OCI-LY3 (cell line): ENCODE measurements at regions not wholly inside any gene's neighbourhood (a gene's known extent, or its start where the extent isn't known, plus 50 kb on each side); places are given as distances from the start of the nearest gene placed in this dataset.

Experiments
- H2AFZ ChIP-seq: fragments of 200-600, 300-600 bp; shearing (Covaris generic); 2 replicates; pipeline ENCODE4 v1.6.0; 2014; ENCODE audit warnings: antibody characterized with exemption, low read depth, low read length
- H3K27ac ChIP-seq: fragments of 200-600, 300-600 bp; sonication (generic); 2 replicates; pipeline ENCODE4 v1.5.1; 2014; ENCODE audit warnings: mild to moderate bottlenecking, low read length, moderate library complexity, mixed read lengths
- H3K27me3 ChIP-seq: fragments of 200-600, 300-600 bp; sonication (generic); 2 replicates; pipeline ENCODE4 v1.6.1; 2014; ENCODE audit warnings: low read depth, low read length, mixed read lengths
- H3K36me3 ChIP-seq: fragments of 200-600, 300-600 bp; sonication (generic); replicated peaks from 2 replicates; pipeline ENCODE3; 2014; ENCODE audit warnings: low read depth, low read length, mixed read lengths
- H3K4me1 ChIP-seq: fragments of 300-600, 200-600 bp; sonication (generic); 2 replicates; pipeline ENCODE4 v1.6.1; 2014; ENCODE audit warnings: low read length, mixed read lengths
- H3K4me2 ChIP-seq: fragments of 200-600, 300-600 bp; sonication (generic); 2 replicates; pipeline ENCODE4 v1.6.1; 2014; ENCODE audit warnings: low read length, mixed read lengths
- H3K4me3 ChIP-seq: fragments of 300-600, 200-600 bp; sonication (generic); 2 replicates; pipeline ENCODE4 v1.5.1; 2014; ENCODE audit warnings: antibody characterized with exemption, mild to moderate bottlenecking, low read length, moderate library complexity
- H3K79me2 ChIP-seq: fragments of 300-600, 200-600 bp; shearing (Covaris generic); 2 replicates; pipeline ENCODE4 v1.6.1; 2014; ENCODE audit warnings: mild to moderate bottlenecking, low read length, mixed read lengths
- H3K9ac ChIP-seq: fragments of 300-600, 200-600 bp; shearing (Covaris generic); 2 replicates; pipeline ENCODE4 v1.6.0; 2014; ENCODE audit warnings: mild to moderate bottlenecking, low read length, moderate library complexity
- H3K9me3 ChIP-seq: fragments of 200-600, 300-600 bp; shearing (Covaris generic); 2 replicates; pipeline ENCODE4 v1.6.1; 2014; ENCODE audit warnings: low read length, mixed read lengths; ENCODE audit not compliant: insufficient read depth
- H4K20me1 ChIP-seq: fragments of 200-600, 300-600 bp; sonication (generic); 2 replicates; pipeline ENCODE4 v1.6.1; 2016; ENCODE audit warnings: low read length, mixed read lengths; ENCODE audit not compliant: insufficient read depth
- CTCF ChIP-seq: fragments of 200-600, 300-600 bp; sonication (generic); IDR thresholded peaks from 2 replicates; pipeline ENCODE4 v1.5.1; 2014; ENCODE audit warnings: antibody characterized with exemption, low read length, low read depth
- EZH2phosphoT487 ChIP-seq: fragments of 200-600 bp; shearing (Covaris generic); IDR thresholded peaks from 2 replicates; pipeline ENCODE4 v1.6.1; 2018; ENCODE audit warnings: antibody characterized with exemption, mixed run types, low read depth

- Histone ChIP-seq H3K4me2 (peak overlapping the region; percentile 57), H3K27ac (peak overlapping the region; percentile 42; the same call in 1 of the 2 replicates), H3K27me3 (no peaks in the 10 kb centered on the region), H2AFZ (no peak overlapping the region), H4K20me1 (no peaks in the 10 kb centered on the region), H3K4me1 (peaks cover 78% of the 10 kb centered on the region), H3K79me2 (peaks cover 11% of the 10 kb centered on the region; the same call in 1 of the 2 replicates), H3K4me3 (0 out of 2 replicates have a peak overlapping the region, but pooled peaks have one; percentile 24), H3K9ac (no peak overlapping the region), H3K36me3 (peaks cover 11% of the 10 kb centered on the region), H3K9me3 (no peaks in the 10 kb centered on the region)
- TF ChIP-seq EZH2phosphoT487 (no peak), CTCF (no peak)
These were observed 465.6 kb upstream of the ADGRL4 start for GRCh38 chr1:79472067-79472656.

GRCh38 chr1:79469139-79469538, 462.6 kb upstream of the ADGRL4 start:
- Histone ChIP-seq H3K79me2 (peaks cover 12% of the 10 kb centered on the region; the same call in 1 of the 2 replicates), H3K36me3 (peaks cover 31% of the 10 kb centered on the region), H3K9ac (peak overlapping the region; percentile 55), H3K4me3 (peak overlapping the region; percentile 86), H3K9me3 (peaks cover 6% of the 10 kb centered on the region; the same call in 1 of the 2 replicates), H3K27ac (peak overlapping the region; percentile 98), H3K4me1 (peaks cover 62% of the 10 kb centered on the region), H3K27me3 (no peaks in the 10 kb centered on the region), H2AFZ (no peak overlapping the region), H4K20me1 (no peaks in the 10 kb centered on the region), H3K4me2 (peak overlapping the region; percentile 100)
- no peak for TF ChIP-seq CTCF
- TF ChIP-seq EZH2phosphoT487 = no peak

- H3K36me3 ChIP-seq = peaks cover 47% of the 10 kb centered on the region
- peak overlapping the region; percentile 51 for H3K4me3 ChIP-seq
- no peaks in the 10 kb centered on the region for H3K79me2 ChIP-seq
- peak overlapping the region; percentile 82 for H3K9ac ChIP-seq
- TF ChIP-seq CTCF (no peak), EZH2phosphoT487 (no peak)
- no peak overlapping the region for H2AFZ ChIP-seq
- H3K27ac ChIP-seq = peak overlapping the region; percentile 100
- H3K4me1 ChIP-seq = peaks cover 66% of the 10 kb centered on the region
- H3K27me3 ChIP-seq = no peaks in the 10 kb centered on the region
- peak overlapping the region; percentile 84 for H3K4me2 ChIP-seq
- H4K20me1 ChIP-seq = no peaks in the 10 kb centered on the region
- peaks cover 12% of the 10 kb centered on the region; the same call in 1 of the 2 replicates for H3K9me3 ChIP-seq
These were observed 454.4 kb upstream of the ADGRL4 start for GRCh38 chr1:79460773-79461436.

GRCh38 chr1:79457562-79458224, 451.2 kb upstream of the ADGRL4 start:
- Histone ChIP-seq H3K9ac (peak overlapping the region; percentile 55; the same call in 1 of the 2 replicates), H3K79me2 (no peaks in the 10 kb centered on the region), H3K27ac (peak overlapping the region; percentile 88), H3K4me2 (peak overlapping the region; percentile 42), H3K27me3 (no peaks in the 10 kb centered on the region), H3K4me1 (peaks cover 59% of the 10 kb centered on the region), H3K9me3 (no peaks in the 10 kb centered on the region), H2AFZ (no peak overlapping the region), H3K36me3 (peaks cover 22% of the 10 kb centered on the region), H3K4me3 (peak overlapping the region; percentile 10; the same call in 1 of the 2 replicates), H4K20me1 (no peaks in the 10 kb centered on the region)
- TF ChIP-seq CTCF = no peak
- no peak for TF ChIP-seq EZH2phosphoT487
